ENCODE measurements at regions not wholly inside any gene's neighbourhood (a gene's known extent, or its start where the extent isn't known, plus 50 kb on each side); places are given as distances from the start of the nearest gene placed in this dataset.
"Not testable (repeated sequence)": the region's sequence is repeated elsewhere in the genome, so short reads cannot be mapped to it uniquely, and the experiment has no call there.

GRCh38 chr2:31813016-31813415 is 197.8 kb downstream of the MEMO1 start:
- no peak for DNase-seq (ENCODE audit: low read depth)

GRCh38 chr2:31812051-31812798 is 198.6 kb downstream of the MEMO1 start:
- peak; percentile 51 for DNase-seq (ENCODE audit: low read depth)

- no peak for DNase-seq (ENCODE audit: low read depth)
Observed at GRCh38 chr2:31811482-31811881, 199.3 kb downstream of the MEMO1 start.

GRCh38 chr2:31810200-31810917 is 200.4 kb downstream of the MEMO1 start:
- no peak for DNase-seq (ENCODE audit: low read depth)

- DNase-seq (ENCODE audit: low read depth): no peak
Observed at GRCh38 chr2:31805688-31806087, 205.1 kb downstream of the MEMO1 start.

- not testable (repeated sequence) for DNase-seq (ENCODE audit: low read depth)
Observed at GRCh38 chr2:31803481-31804153, 207.2 kb downstream of the MEMO1 start.

GRCh38 chr2:31802711-31803110 is 208.1 kb downstream of the MEMO1 start:
- no peak for DNase-seq (ENCODE audit: low read depth)

- not testable (repeated sequence) for DNase-seq (ENCODE audit: low read depth)
Observed at GRCh38 chr2:31799282-31799681, 211.5 kb downstream of the MEMO1 start.

GRCh38 chr2:31788273-31788672 is 207.5 kb upstream of the SRD5A2 start:
- no peak for DNase-seq (ENCODE audit: low read depth)

- DNase-seq (ENCODE audit: low read depth): no peak
Observed at GRCh38 chr2:31785876-31786275, 205.1 kb upstream of the SRD5A2 start.

- DNase-seq (ENCODE audit: low read depth): no peak
Observed at GRCh38 chr2:31784868-31785267, 204.1 kb upstream of the SRD5A2 start.

GRCh38 chr2:31783446-31784091 is 202.8 kb upstream of the SRD5A2 start:
- peak; percentile 3 for DNase-seq (ENCODE audit: low read depth)

- DNase-seq (ENCODE audit: low read depth): no peak
Observed at GRCh38 chr2:31778153-31778552, 197.4 kb upstream of the SRD5A2 start.

GRCh38 chr2:31770741-31771140 is 190.0 kb upstream of the SRD5A2 start:
- no peak for DNase-seq (ENCODE audit: low read depth)

GRCh38 chr2:31765078-31765945 is 184.6 kb upstream of the SRD5A2 start:
- DNase-seq (ENCODE audit: low read depth): no peak

- no peak for DNase-seq (ENCODE audit: low read depth)
Observed at GRCh38 chr2:31764169-31764568, 183.4 kb upstream of the SRD5A2 start.

GRCh38 chr2:31762085-31762484 is 181.3 kb upstream of the SRD5A2 start:
- DNase-seq (ENCODE audit: low read depth): no peak

- DNase-seq (ENCODE audit: low read depth): not testable (repeated sequence)
Observed at GRCh38 chr2:31757351-31757750, 176.6 kb upstream of the SRD5A2 start.

GRCh38 chr2:31748746-31749145 is 168.0 kb upstream of the SRD5A2 start:
- not testable (repeated sequence) for DNase-seq (ENCODE audit: low read depth)

- no peak for DNase-seq (ENCODE audit: low read depth)
Observed at GRCh38 chr2:31748041-31748440, 167.3 kb upstream of the SRD5A2 start.

- DNase-seq (ENCODE audit: low read depth): no peak
Observed at GRCh38 chr2:31739161-31739560, 158.4 kb upstream of the SRD5A2 start.
